NCI-H345 (cell line): ENCODE measurements at regions not wholly inside any gene's neighbourhood (a gene's known extent, or its start where the extent isn't known, plus 50 kb on each side); places are given as distances from the start of the nearest gene placed in this dataset.

Source experiments
- DNase-seq: peaks from one replicate; lab custom pipeline; 2025; lab: John Stamatoyannopoulos, UW

DNA sequence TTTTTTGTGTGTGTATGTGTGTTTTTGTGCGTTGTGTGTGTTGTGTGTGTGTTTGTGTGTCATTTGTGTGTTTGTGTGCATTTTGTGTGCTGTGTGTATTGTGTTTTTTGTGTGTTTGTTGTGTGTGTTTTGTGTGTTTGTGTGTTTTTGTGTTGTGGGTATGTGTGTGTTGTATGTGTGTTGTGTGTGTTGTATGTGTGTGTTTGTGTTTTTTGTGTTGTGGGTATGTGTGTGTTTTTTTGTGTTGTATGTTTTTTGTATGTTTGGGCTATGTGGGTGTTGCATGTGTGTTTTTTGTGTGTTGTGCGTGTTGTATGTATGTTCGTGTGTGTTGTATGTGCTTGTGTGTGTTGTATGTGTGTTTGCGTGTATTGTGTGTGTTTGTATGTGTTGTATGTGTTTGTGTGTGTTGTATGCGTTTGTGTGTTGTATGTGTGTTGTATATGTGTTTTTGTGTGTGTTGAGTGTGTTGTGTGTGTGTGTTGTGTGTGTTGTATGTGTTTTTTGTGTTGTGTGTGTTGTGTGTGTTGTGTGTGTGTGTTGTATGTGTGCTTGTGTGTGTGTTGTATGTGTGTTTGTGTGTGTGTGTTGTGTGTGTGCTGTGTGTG lies 275.3 kb downstream of the HRH4 start:
- no peak for DNase-seq

DNA sequence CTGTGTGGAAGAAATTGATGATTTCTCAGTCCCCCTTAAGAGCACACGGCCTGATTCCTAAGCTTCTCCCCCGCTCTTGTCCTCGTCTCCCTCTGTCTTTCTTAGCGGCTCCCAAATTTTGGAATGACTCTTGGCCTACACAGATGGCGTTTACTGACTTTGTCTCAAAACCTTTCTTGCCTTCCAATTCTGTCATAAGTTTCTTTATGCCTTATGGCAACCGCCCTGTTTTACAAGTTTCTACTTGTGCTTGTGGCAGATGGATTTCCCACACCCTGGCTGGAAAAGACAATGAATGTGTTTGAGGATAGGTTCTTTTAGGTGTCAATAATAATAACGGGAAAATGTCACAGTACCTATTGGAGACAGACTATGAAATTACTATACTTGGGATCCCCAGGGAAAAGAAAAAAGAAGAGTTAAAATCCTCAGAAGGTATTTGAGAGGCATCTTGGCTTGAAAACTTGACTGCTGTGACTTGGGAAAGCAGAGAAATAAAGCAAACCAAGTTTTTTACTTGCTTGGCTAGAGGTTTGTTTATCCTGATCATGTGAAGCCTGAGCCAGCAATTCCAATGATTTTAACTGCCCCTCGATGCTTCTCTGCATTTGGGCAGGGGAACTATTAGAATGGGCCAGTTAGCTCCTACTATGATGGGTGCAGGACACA lies 276.4 kb downstream of the HRH4 start:
- DNase-seq = no peak

DNA sequence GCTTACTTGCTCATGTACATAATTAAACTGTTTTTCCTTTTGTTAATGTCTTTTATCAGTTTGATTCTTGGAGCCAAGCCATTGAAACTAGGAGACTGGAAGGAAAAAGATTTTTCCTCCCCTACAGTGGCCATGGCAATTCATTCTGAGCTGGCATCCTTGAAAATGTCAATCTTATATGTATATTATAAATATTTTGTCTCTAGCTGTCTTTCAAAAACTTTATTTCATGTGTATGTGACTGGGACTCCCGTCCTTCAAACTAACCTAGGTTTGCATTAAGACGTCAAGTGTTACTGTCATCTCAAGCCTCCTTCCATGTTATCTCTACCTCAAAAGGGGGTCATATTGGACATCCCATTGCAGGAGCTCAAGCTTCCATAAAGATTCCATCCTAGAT lies 280.4 kb downstream of the HRH4 start:
- no peak for DNase-seq

DNA sequence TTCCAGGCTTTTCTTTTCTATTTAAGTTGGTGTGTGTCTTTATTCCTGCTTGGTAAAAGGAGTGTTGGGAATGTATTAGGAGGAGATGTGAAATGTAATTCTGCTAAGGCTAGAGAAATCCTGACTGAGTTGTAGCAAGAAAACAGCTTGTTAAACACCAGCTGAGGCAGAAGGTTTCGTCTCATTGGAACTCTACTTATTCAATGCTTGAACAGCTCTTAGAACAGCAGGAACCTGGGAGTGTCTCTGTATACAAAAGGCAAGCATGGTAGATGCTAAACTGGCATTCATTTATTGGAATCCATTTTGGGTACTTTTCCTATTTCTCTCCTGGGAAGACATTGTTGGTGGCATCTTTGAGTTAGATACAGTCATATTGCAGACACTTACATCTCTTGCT lies 280.9 kb downstream of the HRH4 start:
- peak; percentile 8 for DNase-seq

DNA sequence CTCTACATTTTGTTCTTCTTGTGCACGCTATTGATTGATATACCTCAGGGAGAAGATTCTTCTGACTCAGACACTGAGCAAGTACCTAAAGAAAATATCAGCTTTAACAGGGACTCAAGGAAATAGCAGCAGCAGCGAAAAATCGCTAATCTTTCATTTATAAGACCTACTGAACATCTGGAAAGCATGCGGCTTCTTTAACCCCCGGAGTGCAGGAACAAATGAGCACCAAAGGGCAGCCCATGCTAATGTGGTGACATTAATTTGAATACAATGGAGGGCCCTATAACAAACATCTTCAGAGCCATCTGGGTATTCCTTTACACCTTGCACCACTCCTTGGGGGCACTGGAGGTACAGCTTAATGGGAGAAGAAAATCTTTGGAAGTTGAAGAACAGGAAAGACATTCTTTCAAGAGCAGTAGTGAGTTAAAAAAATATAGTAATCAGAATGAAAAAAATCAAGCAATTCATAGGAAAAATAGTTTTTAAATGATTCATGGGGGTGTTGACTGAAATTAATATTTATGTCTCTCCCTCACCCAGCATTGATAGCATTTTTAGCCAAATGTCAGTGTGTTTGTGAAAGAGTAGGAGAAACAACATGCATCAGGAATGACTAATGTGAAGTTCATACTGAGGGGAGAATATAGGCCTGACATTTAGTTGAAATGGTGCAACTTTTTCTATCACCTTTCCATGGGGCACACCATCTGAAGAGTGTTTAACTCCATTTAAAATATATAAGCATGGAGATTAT lies 281.7 kb downstream of the HRH4 start:
- DNase-seq = no peak

DNA sequence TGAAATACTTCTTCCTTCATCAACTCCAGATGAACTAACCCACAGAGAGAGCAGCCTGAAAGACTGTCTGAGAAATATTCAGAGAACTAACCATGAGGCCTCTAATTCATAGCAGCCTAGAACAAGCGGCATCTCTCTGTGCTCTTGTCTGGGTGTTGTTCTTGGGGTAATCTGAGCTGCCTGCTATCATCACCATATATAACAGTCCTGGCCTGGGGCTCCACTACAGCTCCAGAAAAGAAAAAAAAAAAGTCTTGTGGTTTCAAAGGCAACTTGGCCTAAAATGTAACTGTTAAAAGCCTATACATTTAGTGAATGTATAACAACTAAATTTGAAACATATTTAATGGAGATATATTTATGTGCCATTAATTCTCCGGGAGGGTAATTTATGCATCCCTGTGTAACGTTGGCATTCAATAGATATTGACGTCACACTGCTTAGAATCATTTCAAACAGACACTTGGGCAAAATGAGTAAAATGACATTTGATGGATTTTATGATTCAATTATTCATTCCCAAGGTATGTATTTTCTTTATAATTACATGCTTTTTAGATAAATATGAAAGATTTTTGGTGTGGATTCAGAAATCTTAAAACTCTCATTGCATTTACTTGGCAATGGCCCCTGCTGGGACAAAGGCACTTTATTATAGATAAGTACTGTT lies 294.3 kb downstream of the HRH4 start:
- no peak for DNase-seq

DNA sequence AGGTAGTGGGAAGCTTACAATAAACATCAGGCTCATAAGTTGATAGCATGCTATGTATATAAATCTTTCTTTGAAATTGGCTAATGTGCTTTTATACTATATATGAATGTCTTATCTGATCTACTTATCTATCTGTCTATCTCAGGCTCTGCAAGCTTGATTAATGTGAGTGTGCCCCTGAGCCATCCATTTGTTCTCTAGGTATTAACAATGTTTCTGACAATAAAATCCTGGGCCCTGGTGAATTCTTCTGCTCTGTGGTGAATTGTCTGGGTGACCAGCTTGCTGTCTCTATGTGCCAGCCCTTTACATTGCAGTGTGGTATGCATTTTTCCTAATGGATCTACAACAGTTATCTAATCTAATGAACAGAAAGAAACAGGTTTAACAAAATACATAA lies 295.9 kb downstream of the HRH4 start:
- DNase-seq = no peak

DNA sequence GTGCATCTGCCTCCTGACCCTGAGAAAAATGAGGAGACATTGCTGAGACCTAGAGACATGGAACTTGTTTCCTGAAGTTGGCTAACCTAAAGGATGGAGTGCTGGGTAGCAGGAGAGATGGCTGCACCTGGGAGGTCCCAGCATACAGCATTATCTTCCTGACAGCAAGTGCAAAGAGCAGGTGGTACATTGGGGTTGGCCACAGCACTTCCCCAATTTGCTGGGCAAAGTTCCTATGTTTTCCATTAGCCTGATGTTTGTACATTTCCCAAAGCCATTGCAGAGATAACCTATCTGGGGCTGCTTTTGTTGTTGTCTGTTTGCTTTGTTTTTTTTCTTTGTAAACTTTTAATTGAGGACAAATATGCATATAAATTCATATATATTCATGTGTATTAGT lies 296.7 kb downstream of the HRH4 start:
- DNase-seq = no peak

DNA sequence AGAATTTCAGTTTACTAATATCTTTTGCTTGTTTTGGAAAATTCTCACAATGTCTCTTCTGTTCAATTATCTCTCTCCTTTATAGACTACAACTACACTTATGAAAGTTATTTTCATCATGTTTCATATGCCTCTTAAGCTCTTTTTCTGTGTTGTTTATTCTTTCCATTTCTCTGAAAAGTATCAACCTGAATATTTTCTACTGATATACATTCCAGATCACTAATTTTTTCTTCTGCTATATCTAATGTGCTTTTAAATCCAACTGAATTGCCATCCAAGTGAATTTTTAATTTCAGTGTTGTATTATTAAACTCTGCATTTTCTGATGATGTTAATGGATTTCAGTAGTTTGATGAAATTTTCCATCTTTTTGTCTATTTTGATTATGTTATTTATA lies 301.3 kb downstream of the HRH4 start:
- DNase-seq = no peak

DNA sequence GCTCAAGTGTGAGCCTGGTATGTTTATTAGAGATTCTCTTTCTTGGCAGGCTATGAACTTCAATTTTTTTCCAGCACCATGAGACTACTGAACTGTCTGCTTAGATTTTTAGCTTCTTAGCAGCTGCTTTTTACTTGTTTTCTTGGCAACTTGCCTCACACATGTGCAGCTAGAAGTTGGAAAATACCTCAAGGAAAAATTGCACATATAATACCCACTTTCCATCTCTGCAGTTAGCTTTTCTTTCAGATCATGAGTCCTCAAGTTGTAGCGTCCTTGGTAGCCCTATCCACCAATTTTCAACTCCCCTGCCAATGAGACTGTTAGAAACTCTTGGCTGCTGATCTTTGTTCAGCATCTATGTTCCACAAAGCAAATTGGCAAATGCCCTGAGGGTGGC lies 302.1 kb downstream of the HRH4 start:
- no peak for DNase-seq

DNA sequence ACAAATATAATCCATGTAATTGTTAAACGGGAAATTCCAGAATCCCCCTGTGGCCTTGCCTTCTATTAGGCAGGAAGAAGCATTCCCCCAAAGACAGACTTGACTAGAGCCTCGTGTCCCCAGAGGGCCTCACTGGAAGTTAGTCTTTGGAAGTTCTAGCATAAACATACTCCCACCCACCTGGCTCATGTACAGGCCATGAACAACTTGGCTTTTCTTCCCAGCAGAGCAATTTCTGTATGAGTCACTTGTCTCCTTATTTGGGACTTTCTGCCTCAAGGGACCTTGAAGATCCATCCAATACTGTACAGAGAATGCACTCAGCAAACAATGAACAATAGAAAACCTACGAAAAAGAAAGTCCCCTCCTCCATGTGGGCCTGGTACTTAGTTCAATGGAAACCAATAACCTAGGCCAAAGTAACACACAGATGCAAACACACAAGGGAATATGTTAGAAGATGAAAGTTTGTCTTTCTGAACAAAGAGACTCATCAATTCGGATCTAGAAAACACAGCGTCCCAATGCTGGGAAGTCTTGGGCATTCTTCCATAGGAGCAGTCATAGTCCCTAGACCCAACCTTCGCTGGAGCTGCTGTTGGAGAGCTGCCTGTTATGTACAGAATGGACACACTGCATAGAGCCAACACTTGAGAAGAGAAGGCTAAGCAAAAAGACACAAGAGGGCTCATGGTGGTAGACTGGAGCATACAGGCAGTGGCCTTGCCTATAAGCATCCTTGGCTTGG lies 303.5 kb downstream of the HRH4 start:
- DNase-seq = no peak

DNA sequence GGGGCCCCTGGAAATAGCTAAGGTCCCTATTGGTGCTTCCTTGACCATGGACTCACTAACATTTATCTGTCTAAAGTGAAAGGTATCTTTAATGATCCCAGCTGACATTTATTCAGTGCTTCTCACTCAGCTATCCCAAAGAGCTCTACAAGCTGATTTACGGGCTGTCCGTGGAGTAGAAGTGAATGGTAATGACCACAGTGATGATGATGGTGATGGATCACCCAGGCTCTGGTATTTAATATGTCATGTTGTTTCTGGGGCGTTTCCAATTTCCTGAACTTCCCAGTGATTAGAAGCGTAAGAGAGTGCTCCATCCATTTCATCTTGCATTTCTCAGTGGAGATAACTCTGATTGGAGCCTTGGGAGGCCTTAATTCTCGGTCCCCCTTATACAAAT lies 304.3 kb downstream of the HRH4 start:
- DNase-seq = no peak

DNA sequence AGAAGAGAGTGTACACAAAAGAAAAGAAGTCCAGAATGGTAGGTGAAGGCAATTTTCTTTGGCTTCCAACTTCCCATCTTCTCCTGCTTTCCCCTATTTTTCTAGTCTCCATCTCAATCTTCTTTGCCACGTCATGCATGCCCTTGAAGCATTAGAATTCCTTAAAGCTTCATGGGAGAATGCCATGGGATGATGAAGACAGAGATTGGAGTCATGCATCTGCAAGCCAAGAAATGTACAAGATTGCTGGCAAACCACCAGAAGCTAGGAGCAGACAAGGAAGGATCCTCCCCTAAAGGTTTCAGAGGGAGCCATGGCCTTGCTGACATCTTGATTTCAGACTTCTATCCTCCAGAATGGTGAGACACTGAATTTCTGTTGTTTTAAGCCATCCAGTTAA lies 305.9 kb downstream of the HRH4 start:
- DNase-seq = no peak

DNA sequence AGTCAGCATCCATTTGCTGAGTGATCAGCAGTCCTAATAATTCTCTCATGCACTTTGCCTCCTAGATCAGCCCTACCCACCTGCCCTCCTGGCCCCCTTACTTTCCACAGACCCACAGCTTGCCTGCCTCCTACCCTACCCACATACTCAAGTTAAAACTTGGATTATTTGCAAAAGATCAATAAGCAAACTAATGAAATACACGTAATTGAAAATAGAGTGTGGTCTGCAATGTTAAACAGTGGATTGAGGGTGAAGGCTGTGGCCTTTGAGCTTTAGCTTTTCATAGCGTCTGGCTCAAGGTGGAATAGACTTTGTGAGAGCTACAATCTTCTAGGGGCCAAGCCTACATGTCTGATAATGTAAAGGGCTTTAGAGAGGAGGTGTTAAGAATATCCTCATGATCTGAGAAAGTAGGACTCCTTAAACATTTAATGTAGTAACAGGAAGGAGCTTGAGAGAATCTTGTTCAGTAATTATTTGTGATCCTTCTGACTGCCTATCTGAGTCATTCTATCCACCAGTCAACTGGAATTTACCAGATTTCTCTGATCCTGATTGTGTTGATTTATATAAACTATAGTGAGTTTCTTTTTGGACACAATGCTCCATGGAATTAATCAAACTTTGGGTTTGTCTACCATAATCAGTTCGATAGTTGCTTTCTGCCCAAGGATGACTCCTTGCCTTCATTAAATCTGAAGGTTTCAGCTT lies 310.0 kb downstream of the HRH4 start:
- DNase-seq = no peak

DNA sequence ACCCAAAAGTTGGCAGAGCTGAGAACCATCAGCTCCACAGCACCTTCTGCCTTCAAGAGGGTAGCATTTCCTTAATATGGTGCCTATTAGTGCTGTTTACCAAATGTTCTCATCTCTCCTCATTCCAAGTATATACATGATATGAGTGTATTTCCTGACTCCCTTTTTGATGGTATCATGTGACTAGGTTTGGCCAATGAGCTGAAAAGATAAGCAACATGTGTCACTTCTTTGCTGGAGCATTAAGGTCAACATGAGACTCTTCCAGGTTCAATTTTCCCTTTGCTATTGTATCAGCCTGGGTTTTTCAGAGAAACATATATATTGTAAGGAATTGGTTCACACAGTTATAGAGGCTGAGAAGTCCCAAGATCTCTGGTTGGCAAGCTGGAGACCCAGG lies 310.9 kb downstream of the HRH4 start:
- DNase-seq = no peak

DNA sequence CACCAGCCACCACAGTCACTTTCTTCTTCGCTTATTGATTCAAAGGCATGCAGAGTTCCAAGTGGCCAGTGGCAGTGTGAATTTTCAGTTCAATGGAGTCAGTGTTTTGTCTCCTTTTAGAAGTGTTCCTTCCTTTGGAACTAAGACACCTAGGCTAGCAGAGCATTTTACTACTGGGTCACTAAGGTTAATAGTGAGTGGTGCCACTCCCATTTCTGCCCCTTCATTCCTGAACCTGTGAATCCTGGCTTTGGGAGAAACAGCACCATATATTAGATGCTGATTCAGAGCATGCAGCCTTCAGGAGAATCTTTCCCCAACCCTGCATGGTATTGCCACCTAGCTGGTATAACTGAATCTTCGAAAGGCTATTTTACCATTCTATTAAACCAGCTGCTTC lies 312.7 kb downstream of the HRH4 start:
- DNase-seq = no peak

DNA sequence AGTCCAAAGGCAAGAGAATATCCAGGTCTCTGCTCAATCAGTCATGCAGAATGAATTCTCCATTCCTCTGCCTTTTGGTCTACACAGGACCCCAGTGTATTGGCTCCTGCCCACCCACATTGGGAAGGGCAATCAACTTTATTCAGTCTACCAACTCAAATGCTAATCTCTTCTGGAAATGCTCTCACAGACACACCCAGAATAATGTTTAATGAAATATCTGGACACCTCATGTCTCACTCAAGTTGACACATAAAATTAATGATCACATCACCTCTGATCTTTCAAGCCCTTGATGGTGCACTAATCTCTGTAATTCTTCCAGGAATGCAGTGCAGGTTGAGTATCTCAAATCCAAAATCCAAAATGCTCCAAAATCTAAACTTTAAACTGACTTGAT lies 315.6 kb downstream of the HRH4 start:
- no peak for DNase-seq

DNA sequence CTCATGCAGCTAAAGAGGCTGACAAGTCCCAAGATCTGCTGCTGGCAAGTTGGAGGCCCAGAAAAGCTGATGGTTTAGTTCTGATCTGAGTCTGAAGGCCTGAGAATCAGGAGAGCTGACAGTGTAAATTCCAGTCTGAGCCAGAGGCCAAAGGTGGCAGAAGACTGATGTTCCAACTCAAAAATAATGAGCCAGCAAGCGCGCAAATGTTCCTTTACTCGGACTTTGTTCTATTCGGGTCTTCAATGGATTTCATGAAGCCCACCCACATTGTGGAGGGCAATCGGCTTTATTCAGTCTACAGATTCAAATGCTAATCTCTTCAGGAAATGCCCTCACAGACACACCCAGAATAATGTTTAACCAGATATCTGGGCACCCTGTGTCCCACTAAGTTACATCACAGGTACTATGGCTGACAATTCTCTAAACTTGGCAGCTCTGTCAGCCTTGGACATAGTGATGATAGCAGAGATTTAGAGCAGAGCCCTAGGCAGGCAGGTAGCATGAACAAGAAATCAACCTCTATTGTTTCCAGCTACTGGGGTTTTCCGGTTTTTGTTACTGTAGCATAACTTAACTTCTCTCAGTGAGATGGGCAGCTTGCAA lies 318.5 kb downstream of the HRH4 start:
- DNase-seq = no peak

DNA sequence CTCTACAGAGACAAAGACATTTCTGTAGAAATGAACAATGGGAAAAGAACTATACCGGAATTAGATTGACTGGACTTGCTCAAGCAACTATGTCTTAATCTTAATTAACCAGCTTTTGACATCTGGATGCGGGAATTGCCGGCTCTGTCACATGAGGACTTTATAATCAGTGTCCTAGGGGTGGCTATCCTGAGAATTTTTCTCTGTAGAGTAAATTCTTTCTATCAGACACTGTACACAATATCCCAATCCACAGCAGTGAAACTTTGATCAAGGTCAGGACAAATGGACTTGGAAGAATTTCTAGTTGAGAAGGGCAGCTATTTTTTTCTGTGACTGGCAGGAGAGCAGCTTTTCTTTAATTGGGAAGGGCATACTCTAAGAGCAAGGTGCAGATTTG lies 322.1 kb downstream of the HRH4 start:
- DNase-seq = no peak

DNA sequence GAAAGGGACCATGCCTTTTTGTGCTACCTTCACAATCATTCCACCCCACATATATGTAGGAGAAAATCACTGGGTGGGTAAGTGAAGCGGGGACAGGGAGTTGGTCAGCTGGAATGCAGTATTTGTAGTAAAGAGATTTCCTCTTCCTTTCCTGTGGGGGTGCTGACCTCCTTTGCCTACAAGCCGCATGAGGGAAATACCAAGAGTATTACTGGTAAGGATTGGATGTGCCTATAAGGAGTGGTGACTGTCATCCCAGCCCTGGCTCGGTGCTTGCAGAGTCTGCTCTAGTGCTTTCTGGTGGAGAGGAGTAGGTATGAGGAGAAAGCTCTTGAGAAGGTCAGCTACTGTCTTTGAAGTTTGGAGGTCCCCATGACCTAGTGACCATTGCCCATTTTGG lies 324.6 kb downstream of the HRH4 start:
- no peak for DNase-seq

DNA sequence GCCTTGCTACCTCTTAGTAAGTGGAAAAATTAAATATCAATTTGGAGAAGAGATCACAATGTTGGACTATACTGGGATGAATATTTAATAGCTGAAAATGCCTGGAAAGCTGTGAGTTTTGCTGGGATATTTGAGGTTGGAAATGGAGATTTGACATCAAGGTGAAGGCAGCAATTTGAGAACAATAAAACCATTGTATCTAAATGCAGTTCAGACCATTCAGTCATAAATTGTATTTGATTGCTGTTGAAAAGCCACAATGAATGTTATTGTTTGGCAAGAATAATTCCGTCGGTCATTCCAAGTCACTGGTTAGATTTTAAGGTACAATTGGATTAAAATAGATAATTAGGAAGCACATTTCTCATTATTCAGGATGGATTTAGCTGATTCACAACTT lies 325.6 kb downstream of the HRH4 start:
- DNase-seq = no peak
